ENCODE measurements at regions not wholly inside any gene's neighbourhood (a gene's known extent, or its start where the extent isn't known, plus 50 kb on each side); places are given as distances from the start of the nearest gene placed in this dataset.
A peak's percentile ranks its signal among the peaks of the same experiment; 100 is the strongest.

DNA sequence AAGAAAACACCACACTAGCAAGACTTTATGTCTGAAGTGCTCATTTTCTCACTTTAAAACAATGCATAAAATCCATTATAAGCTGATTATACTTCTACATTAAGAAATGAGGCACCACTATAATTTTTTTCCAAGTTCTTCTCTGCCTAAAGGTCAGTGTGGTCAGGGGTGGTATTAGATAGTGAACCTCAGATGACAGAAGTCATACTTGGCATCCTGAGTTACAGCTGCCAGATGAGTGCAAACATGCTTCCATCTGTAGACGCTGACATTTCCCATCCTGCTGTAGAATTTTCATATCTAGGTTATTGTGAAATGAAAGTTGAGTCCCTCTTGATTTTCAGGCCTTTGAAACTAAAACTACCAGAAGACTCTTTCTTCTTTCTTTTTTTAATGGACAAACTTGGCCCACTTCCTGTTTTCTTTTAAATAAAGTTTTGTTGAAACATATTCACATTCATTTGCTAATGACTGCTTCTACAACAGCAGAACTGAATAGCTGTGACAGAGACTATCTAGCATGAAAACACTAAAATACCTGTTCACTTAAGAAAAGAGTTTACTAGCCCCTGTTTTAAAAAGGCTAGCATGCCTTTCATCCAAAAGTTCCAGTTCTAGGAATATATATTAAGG is 900.8 kb downstream of the XPNPEP1 start:
- ATAC-seq (no peak), DNase-seq (no peak)
- Histone ChIP-seq H3K4me3 (no peak overlapping the region), H3K36me3 (no peaks in the 10 kb centered on the region), H3K27ac (no peak overlapping the region), H3K4me1 (no peaks in the 10 kb centered on the region), H3K9me3 (no peaks in the 10 kb centered on the region), H3K27me3 (no peaks in the 10 kb centered on the region)
- TF ChIP-seq, protein P1, sequence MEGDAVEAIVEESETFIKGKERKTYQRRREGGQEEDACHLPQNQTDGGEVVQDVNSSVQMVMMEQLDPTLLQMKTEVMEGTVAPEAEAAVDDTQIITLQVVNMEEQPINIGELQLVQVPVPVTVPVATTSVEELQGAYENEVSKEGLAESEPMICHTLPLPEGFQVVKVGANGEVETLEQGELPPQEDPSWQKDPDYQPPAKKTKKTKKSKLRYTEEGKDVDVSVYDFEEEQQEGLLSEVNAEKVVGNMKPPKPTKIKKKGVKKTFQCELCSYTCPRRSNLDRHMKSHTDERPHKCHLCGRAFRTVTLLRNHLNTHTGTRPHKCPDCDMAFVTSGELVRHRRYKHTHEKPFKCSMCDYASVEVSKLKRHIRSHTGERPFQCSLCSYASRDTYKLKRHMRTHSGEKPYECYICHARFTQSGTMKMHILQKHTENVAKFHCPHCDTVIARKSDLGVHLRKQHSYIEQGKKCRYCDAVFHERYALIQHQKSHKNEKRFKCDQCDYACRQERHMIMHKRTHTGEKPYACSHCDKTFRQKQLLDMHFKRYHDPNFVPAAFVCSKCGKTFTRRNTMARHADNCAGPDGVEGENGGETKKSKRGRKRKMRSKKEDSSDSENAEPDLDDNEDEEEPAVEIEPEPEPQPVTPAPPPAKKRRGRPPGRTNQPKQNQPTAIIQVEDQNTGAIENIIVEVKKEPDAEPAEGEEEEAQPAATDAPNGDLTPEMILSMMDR (IDR thresholded peaks at IDR 0.05) = no peak
- no peak for TF ChIP-seq POLR2A (IDR thresholded peaks at IDR 0.05)
- 57 to 62% (median 60%) methylated on average over 1 of the region's 1 CpG for WGBS, 4 donors
- intact Hi-C loops (cut with DNase I) = no loop called here

DNA sequence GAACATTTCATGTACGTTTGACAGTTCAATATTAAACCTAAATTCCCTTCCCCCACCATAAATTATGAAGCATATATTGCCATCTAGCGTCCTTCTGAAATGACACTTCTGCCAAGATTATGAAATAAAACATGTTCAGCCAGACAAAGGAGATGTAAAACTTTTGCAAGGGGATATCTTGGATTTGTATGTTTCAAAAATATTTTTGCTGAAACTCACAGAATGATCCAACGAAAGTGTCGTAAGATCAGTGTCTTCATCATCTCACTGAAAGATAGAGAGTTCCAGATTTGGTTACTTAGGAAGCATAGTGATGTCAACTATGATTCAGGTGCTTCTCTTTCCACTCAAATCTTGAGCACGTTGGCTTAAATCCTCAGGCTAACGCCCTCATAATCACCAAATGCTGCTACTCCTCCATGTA is 904.3 kb downstream of the XPNPEP1 start:
- TF ChIP-seq, protein P1 (IDR thresholded peaks at IDR 0.05) = peak in 2 of 12 donors; percentile 10 to 18
- no peak for TF ChIP-seq POLR2A (IDR thresholded peaks at IDR 0.05)
- intact Hi-C loops (cut with DNase I) = no loop called here
- H3K27me3 ChIP-seq = no peaks in the 10 kb centered on the region
- H3K36me3 ChIP-seq = no peaks in the 10 kb centered on the region
- H3K4me3 ChIP-seq = no peak overlapping the region
- H3K27ac ChIP-seq = no peak overlapping the region
- whole genome bisulfite sequencing, 4 donors = 54 to 69% (median 64%) methylated on average over 6 of the region's 6 CpGs
- ATAC-seq (no peak), DNase-seq (no peak)
- H3K4me1 ChIP-seq = no peaks in the 10 kb centered on the region
- no peaks in the 10 kb centered on the region for H3K9me3 ChIP-seq

DNA sequence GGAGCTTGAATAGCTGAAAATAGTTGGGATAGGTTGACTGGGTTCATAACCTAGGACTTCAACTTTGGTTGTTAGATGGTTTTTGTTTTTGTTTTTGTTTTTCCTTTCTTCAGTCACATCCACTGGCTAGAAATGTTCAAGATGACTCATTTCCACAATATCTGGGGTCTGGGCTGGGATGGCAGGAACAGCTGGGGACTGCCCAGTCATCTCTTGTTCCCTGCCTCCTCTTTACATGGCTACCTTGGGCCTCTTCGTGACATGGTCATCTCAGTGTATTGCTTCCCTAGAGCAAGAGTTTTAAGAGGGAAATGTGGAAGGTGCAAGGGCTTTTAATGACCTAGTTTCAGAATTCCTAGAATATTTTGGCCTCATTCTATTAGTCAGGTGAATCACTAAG is 915.8 kb downstream of the XPNPEP1 start:
- no peaks in the 10 kb centered on the region for H3K36me3 ChIP-seq
- TF ChIP-seq POLR2A (IDR thresholded peaks at IDR 0.05) = no peak
- TF ChIP-seq, protein P1 (IDR thresholded peaks at IDR 0.05) = no peak
- no peak overlapping the region for H3K27ac ChIP-seq
- intact Hi-C loops (cut with DNase I) = no loop called here
- WGBS, 4 donors = 78 to 88% (median 80%) methylated on average over 1 of the region's 1 CpG
- ATAC-seq = no peak
- H3K27me3 ChIP-seq = no peaks in the 10 kb centered on the region
- no peaks in the 10 kb centered on the region for H3K4me1 ChIP-seq
- DNase-seq = no peak
- no peak overlapping the region for H3K4me3 ChIP-seq
- no peaks in the 10 kb centered on the region for H3K9me3 ChIP-seq

DNA sequence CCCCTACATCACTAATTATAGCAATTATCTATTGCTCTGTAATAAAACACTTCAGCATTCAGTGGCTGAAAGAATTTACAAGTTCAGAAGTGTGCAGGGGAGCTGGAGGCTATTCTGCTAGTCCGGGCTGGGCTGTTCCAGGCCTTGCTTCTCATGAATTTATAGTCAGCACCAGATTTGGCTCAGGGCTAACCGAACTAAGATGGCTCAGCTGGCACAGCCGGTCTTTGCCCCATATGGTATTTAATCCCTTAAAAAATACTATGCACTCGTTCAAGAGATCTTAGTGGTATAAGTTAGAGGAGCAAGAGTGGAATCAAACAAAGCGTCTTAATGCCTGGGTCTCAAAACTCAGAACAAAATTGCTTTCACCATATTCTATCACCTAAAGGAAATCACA is 932.9 kb downstream of the XPNPEP1 start:
- TF ChIP-seq POLR2A (IDR thresholded peaks at IDR 0.05) = no peak
- TF ChIP-seq, protein P1 (IDR thresholded peaks at IDR 0.05) = no peak

More for the DNA sequence above, 932.9 kb downstream of the XPNPEP1 start:
- Histone ChIP-seq H3K27me3 (peaks cover 0 to 4% (median 0%) of the 10 kb centered on the region in 9 donors), H3K27ac (no peak overlapping the region), H3K36me3 (no peaks in the 10 kb centered on the region), H3K4me3 (no peak overlapping the region), H3K9me3 (no peaks in the 10 kb centered on the region), H3K4me1 (no peaks in the 10 kb centered on the region)
- intact Hi-C loops (cut with DNase I) = no loop called here
- ATAC-seq (no peak), DNase-seq (no peak)
- WGBS, 4 donors = 73 to 81% (median 75%) methylated on average over 5 of the region's 5 CpGs

Data from heart left ventricle (tissue), 16 donors.